GM12865 (cell line): ENCODE measurements at regions not wholly inside any gene's neighbourhood (a gene's known extent, or its start where the extent isn't known, plus 50 kb on each side); places are given as distances from the start of the nearest gene placed in this dataset.

ENCODE experiments used
- DNase-seq: peaks from one replicate; pipeline ENCODE4 v3.0.0; 2010; ENCODE audit warnings: low read depth
- H3K4me3 ChIP-seq: 2 replicates; pipeline ENCODE4 v1.5.1; 2011; ENCODE audit warnings: mild to moderate bottlenecking, low read depth, low read length, control low read depth
- CTCF ChIP-seq: IDR thresholded peaks from 2 replicates; pipeline ENCODE4 v1.5.1; 2011; ENCODE audit warnings: low read length, control low read depth, low read depth, inconsistent platforms; ENCODE audit not compliant: insufficient read depth; ENCODE audit errors: missing control alignments

- H3K4me3 ChIP-seq, result no peak overlapping the region
- TF ChIP-seq CTCF, result no peak
- DNase-seq, result no peak
These were observed 1573.5 kb upstream of the TENM3 start for GRCh38 chr4:180669680-180670079.

- DNase-seq, result no peak
- H3K4me3 ChIP-seq, result no peak overlapping the region
- TF ChIP-seq CTCF, result no peak
These were observed 1568.4 kb upstream of the TENM3 start for GRCh38 chr4:180674619-180675358.

GRCh38 chr4:180675359-180675650 lies 1567.9 kb upstream of the TENM3 start:
- no peak for TF ChIP-seq CTCF
- H3K4me3 ChIP-seq, result no peak overlapping the region
- no peak for DNase-seq

- DNase-seq, result no peak
- H3K4me3 ChIP-seq, result no peak overlapping the region
- TF ChIP-seq CTCF, result no peak
These were observed 1562.9 kb upstream of the TENM3 start for GRCh38 chr4:180680305-180680704.

GRCh38 chr4:180682776-180683175 lies 1560.4 kb upstream of the TENM3 start:
- no peak overlapping the region for H3K4me3 ChIP-seq
- TF ChIP-seq CTCF, result no peak
- DNase-seq, result no peak

GRCh38 chr4:180683186-180683585 lies 1560.0 kb upstream of the TENM3 start:
- H3K4me3 ChIP-seq, result no peak overlapping the region
- DNase-seq, result no peak
- no peak for TF ChIP-seq CTCF

GRCh38 chr4:180688480-180688879 lies 1554.7 kb upstream of the TENM3 start:
- no peak for DNase-seq
- no peak overlapping the region for H3K4me3 ChIP-seq
- no peak for TF ChIP-seq CTCF
